NCI-H510A treated with DMSO at 0.1 percent for 48 hours (cell line): ENCODE measurements at regions not wholly inside any gene's neighbourhood (a gene's known extent, or its start where the extent isn't known, plus 50 kb on each side); places are given as distances from the start of the nearest gene placed in this dataset.

Source experiments
- DNase-seq: peaks from one replicate; lab custom pipeline; 2025; lab: John Stamatoyannopoulos, UW

- no peak for DNase-seq
Measured at GRCh38 chr11:70535191-70535971, 137.1 kb downstream of the CTTN start.

GRCh38 chr11:70536051-70536877, 137.9 kb downstream of the CTTN start:
- DNase-seq = no peak

- DNase-seq = no peak
Measured at GRCh38 chr11:70537576-70538571, 139.5 kb downstream of the CTTN start.

GRCh38 chr11:70538641-70539359, 140.5 kb downstream of the CTTN start:
- DNase-seq = no peak

- DNase-seq = no peak
Measured at GRCh38 chr11:70539360-70540095, 141.2 kb downstream of the CTTN start.

GRCh38 chr11:70540196-70540595, 141.9 kb downstream of the CTTN start:
- DNase-seq = no peak

GRCh38 chr11:70541176-70541575, 142.8 kb downstream of the CTTN start:
- no peak for DNase-seq

GRCh38 chr11:70541699-70542098, 143.4 kb downstream of the CTTN start:
- DNase-seq = no peak

- no peak for DNase-seq
Measured at GRCh38 chr11:70542406-70542805, 144.1 kb downstream of the CTTN start.

GRCh38 chr11:70542811-70543210, 144.5 kb downstream of the CTTN start:
- DNase-seq = no peak

GRCh38 chr11:70543611-70544010, 145.3 kb downstream of the CTTN start:
- no peak for DNase-seq

- DNase-seq = no peak
Measured at GRCh38 chr11:70544067-70544773, 145.9 kb downstream of the CTTN start.

- no peak for DNase-seq
Measured at GRCh38 chr11:70544774-70545609, 146.7 kb downstream of the CTTN start.

- DNase-seq = no peak
Measured at GRCh38 chr11:70545610-70545912, 147.2 kb downstream of the CTTN start.

GRCh38 chr11:70546191-70546940, 148.0 kb downstream of the CTTN start:
- no peak for DNase-seq

GRCh38 chr11:70547386-70547785, 149.1 kb downstream of the CTTN start:
- peak; percentile 51 for DNase-seq

- peak; percentile 51 for DNase-seq
Measured at GRCh38 chr11:70547821-70548670, 149.7 kb downstream of the CTTN start.

GRCh38 chr11:70548976-70549375, 150.6 kb downstream of the CTTN start:
- no peak for DNase-seq
